Right ventricle myocardium superior (tissue), 1 donor: ENCODE measurements at regions not wholly inside any gene's neighbourhood (a gene's known extent, or its start where the extent isn't known, plus 50 kb on each side); places are given as distances from the start of the nearest gene placed in this dataset.
A peak's percentile ranks its signal among the peaks of the same experiment; 100 is the strongest.
"Not testable (repeated sequence)": the region's sequence is repeated elsewhere in the genome, so short reads cannot be mapped to it uniquely, and the experiment has no call there.

Experiments used
- ATAC-seq: fragments of 200-7000 bp; cut with Tn5 transposase; one replicate; pipeline ENCODE4 v1.9.1; 2020; ENCODE audit warnings: mild to moderate bottlenecking; ENCODE audit not compliant: poor library complexity
- DNase-seq: peaks from one replicate; pipeline ENCODE4 v3.0.0-alpha.2; 2020
- intact Hi-C: fragments of 100-400 bp; cut with DNase I; formaldehyde crosslinking; loops from one replicate; pipeline ENCODE4 v1.11.2; 2022
- donor health status: DM: no; HTN: yes; CAD: no; lungs with severe emphysema.

DNA sequence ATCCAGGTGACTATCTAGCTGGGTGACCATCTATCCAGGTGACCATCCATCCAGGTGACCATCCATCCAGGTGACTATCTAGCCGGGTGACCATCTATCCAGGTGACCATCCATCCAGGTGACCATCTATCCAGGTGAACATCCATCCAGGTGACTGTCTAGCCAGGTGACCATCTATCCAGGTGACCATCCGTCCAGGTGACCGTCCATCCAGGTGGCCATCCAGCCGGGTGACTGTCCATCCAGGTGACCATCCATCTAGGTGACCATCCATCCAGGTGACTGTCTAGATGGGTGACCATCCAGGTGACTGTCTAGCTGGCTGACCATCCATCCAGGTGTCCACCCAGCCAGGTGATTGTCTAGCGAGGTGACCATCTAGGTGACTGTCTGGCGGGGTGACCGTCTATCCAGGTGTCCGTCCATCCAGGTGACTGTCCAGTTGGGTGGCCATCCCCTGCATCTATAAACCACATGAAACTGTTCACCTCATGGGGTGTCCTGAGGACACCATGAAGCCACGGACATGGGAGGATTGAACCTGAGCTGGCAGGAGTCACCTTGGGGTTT is 305.3 kb downstream of the NDUFA10 start:
- intact Hi-C loops, result no loop called here
- DNase-seq (no peak), ATAC-seq (no peak)

DNA sequence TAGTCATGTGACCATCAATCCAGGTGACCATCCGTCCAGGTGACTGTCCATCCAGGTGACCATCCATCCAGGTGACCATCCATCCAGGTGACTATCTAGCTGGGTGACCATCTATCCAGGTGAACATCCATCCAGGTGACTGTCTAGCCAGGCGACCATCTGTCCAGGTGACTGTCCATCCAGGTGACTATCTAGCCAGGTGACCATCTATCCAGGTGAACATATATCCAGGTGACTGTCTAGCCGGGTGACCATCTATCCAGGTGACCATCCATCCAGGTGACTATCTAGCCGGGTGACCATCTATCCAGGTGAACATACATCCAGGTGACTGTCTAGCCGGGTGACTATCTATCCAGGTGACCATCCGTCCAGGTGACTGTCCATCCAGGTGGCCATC is 306.2 kb downstream of the NDUFA10 start:
- ATAC-seq, DNase-seq, intact Hi-C loops: not testable (repeated sequence)

DNA sequence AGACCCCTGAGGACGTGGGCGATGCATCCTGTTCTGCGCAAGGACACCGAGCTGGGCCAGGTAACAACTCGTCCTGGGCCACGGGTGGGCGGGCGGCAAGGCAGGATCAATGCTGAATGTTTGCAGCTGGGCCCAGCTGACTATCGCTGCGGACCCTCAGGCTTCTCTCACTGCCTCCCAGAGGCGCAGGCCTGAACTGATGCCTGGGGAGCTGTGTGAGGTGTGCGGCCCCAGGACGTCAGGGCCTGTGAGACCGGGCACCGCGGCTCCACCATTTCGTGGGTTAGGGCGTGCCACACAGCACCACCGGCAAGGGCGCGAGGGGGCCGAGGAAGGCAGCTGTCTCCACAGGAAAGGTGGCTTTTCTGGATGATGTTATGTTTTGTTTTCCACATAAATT is 307.4 kb downstream of the NDUFA10 start:
- ATAC-seq, result no peak
- intact Hi-C loops, result no loop called here
- no peak for DNase-seq

DNA sequence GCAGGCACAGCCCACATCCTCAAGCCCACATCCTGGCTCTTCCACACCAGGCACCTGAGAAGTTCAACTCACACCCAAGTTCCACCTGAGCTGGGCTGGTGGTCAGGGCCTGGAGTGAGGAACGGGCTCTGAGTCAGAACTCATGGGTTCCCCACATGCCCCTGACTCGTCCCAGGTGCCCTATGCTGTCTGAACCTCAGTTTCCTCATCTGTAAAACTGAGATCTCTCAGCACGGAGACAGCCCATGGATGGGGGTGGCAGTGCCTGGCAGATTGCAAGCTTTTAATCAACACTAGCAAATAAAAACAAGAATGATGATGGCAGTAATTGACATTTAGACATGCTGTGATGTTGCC is 307.8 kb downstream of the NDUFA10 start:
- ATAC-seq (no peak), DNase-seq (no peak)
- intact Hi-C loops, result no loop called here

DNA sequence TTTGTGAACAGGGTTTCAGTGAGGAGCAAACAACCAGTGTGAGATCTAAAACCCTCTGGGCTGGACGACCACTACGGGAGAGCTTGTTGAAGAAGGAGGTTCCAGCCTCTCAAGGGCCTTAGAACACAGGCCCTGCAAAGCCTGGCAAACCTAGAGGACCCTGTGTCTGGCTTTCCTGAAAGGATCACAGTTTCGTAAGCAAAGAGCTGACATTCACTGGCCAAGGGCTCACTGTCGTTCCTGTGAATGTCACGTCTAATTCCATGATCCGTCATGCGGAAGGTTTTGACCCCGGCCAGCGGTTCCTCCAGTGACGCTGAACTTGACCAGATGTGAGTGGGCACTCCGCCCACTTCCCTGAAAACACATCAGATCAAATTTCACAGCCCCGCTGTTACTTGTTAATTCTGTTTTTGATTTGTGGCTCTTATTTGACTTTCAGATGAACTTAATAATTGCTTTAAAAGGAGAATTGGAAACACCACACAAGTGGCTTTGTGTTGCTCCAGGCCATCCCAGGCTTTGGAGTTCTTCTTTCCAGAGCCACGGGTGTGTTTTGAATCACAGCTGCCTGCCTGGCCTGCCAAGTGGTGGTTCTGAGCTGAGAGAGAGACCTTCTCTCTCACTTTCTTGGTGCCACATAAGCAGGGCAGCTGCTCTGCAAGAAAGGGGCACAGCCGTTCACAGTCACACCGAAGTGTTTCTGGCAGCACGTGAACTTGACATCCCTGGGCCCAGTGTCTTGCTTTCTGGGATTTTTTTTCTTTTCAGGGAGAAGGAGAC is 308.4 kb downstream of the NDUFA10 start:
- DNase-seq (peak; percentile 64), ATAC-seq (no peak)
- intact Hi-C loops, result no loop called here

DNA sequence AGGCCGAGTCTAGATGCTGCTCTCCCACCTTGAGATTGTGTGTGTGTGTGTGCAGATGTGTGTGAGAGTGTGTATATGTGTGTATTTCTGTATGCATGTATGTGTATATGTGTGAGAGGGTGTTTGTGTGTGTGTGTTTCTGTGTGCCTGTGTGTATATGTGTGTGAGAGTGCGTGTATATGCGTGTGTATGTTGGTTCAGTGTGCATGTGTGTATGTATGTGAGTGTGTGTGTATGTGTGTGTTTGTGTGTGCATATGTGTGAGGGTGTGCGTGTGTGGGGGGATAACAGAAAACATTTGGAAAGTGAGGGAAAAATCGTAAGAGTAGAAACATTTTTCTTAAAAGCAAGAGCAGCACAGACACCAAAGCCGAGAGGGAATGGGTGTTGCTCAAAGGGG is 309.1 kb downstream of the NDUFA10 start:
- intact Hi-C loops, result no loop called here
- DNase-seq (no peak), ATAC-seq (no peak)

DNA sequence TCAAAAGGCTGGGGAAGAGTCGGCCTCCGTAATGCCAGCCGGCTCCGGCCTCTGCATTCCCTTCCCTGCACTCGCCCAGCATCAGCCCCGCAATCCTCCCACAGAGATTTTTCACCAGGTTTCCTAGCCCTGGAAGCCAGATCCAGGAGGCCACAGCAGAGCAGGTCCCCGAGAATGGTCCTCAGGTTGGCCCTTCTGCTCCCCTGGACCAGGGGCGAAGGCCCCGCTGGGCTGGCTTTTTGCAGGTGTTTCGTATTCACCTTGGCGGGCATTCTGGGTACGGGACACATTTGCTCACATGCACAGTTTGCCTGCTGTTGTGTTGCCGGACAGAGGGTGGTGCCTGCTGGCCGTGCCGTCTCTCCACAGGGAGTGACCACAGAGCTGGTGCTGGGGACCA is 309.5 kb downstream of the NDUFA10 start:
- DNase-seq (peak; percentile 38), ATAC-seq (no peak)
- intact Hi-C loops, result no loop called here

DNA sequence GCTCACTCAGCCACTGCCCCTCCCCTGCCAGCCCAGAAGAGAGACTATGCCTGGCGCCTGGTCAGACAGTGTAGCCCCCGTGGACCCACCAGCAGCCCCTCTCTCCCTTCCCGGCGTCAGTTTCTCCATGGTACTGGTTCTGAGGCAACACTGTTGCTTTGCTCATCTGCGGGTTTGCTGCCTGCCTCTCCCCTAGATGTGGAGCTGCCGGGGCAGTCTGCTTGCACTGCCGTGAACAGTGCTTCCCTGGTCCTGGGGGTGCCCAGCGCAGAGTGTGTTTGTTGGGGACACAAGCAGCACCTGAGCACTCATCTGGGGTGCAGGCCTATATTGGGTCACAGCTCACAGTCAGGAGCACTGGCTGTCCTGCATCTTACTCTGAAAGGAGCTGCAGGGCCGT is 309.9 kb downstream of the NDUFA10 start:
- intact Hi-C loops, result no loop called here
- DNase-seq (peak; percentile 29), ATAC-seq (no peak)

DNA sequence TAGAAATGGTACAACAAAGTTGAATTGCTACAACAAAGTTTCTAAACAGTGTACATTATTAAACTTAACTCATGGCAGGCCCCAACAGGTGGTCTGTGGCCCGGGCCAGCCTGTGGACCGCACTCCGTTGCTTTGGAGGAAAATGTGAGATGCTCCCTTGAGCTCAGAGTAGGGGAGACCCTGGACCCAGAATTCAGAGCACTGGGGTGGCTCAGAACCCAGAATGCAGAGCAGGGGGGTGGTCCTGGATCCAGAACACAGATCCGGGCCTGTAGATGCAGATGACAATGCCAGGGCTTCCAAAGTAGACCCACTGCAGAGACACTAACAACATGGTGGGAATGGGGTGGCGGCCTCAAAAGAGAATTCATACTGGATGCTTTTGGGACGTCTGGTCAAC is 311.0 kb downstream of the NDUFA10 start:
- no peak for ATAC-seq
- no peak for DNase-seq
- intact Hi-C loops, result no loop called here

DNA sequence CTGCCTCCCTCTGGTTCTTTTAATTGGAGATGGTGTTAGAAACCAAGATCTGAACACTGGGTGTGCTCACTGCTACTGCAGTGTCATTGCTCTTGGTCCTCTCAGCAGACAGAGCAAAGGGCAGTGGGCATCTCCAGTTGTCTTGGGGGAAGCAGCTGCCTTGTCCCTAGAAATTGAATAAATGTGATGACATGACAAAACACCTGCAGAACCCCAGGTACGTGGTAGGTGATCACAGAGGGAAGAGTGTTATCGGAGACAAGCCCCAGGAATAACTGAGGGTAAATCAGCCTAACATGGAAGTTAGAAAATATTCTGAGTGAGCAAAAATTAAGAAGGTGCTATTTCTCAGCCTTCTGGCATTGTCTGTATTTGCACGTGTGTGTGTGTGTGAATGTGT is 311.9 kb upstream of the HDAC4 start:
- intact Hi-C loops, result no loop called here
- ATAC-seq (no peak), DNase-seq (no peak)

DNA sequence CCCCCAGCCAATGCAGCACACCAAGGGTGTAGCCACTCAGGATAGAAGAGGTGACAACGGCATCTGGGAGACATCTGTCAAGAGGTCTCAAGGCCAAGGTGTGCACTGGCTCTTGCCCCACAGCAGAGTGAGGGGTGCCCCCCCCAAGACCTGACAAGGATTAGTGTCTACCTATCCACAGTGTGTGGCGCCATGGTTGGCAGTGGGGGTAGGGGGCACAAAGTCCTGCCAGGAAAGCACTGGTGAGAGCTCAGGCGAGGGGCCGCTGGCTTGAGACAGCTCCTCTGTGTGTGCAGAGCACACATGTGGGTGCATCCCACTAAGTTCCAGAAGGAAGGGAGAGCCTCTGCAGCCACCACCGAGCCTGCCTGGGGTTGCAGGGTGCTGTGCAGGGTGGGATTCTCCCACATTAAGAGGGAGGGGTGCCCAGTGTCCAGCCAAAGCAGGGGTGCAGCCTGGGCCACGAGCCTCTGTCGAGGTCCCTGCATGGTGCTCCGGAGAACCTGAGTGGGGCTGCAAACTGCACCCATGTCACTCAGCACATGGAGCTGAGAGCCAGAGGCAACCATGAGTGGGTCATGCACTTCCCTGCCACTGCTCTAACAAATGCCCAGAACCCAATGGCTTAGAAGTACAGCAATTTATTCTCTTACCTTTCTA is 311.2 kb upstream of the HDAC4 start:
- DNase-seq (peak; percentile 22), ATAC-seq (no peak)
- intact Hi-C loops, result no loop called here

DNA sequence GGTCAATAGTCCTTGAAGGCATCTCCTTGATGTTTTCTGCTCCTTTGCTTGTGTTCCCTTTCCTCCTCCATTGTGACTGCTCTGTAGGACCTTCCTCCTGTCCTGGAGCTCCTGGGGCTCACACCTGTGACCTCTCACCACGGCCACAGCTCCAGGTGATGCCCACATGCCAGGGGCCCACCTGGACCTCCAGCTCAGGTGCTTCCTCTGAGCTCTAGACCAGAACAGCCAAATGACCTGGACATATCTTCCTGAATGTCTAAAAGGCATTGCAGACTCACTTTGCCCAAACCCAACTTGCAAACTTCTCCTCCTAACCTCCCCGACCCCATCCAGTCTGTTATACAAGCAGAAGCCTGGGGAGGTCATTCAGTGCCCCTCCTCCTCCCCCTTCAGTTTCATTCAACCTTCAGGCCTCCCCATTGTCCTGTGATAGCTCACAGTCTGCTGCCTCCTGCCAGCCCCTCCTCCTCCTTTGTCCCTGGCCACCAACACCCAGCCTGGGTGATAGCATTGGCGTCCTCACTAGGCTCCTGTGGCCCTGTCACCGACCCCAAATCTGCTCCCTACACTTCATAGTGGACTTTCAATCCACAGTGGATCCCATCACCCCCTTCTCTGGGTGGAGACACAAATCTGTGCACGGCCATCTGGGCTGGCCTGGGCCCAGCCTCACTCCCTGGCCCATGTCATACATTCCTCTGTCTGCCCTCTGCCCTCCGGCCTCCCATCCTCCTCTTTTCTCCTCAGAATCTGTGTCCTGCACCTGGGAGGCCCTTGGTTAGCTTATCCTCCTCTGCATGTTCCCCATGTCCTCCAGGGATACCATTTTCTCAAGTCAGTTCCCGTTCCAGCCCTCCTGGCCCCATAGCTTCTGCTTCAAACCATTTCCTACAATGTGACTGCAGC is 310.4 kb upstream of the HDAC4 start:
- ATAC-seq (no peak), DNase-seq (no peak)
- intact Hi-C loops, result no loop called here

DNA sequence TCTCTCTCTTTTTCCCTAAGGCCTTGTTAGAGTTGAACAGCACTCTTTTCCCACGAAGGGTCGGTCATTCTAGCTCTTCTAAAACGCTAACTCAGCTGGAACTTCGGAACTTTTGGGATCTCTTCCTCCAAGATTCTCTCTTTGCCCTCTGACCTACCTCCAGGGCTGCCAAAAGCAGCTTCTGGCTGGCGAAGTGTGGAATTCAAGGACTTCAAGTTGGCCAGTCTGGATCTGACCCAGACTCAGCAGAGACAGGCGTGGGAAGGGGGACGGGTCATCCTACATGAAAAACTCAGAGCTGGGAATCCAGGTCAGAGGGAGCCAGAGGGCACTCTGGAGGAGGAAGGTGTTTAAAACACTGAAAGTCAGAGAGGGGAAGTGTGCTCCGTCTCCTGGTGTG is 305.5 kb upstream of the HDAC4 start:
- ATAC-seq (no peak), DNase-seq (no peak)
- intact Hi-C loops, result no loop called here

DNA sequence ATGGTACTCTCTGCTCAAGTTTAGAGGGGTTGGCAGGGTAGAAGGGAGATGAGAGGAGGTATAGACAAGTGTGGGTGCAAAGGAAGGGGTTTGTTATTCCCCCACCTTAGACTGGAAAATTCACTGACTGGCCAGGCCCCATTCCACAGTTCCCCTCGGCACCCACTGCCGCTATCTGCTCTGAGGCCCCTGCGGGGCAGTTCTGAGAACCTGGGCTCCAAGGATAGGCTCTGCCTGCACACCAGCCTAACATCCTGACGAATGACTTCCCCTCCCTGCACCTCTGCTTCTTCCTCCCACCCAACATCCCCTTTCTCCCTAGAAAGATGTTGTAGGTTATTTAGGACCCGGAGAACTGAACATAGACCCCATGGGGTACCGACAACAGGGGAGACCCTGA is 303.9 kb upstream of the HDAC4 start:
- ATAC-seq (no peak), DNase-seq (no peak)
- intact Hi-C loops, result no loop called here

DNA sequence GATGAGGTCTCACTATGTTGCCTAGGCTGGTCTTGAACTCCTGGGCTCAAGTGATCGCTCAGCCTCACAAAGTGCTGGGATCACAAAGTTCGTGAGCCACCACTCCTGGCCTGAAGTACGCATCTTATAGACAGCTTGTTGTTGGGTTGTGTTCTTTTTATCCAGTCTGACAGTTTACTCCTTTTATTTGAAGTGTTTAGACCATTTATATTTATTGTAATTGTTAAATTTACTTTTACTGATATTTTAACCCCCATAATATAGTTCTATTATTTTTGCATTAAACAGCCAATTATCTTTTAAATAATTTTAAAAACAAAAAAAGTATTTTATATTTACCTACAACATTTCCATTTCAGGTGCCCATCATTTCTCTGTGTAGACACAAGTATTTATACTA is 303.0 kb upstream of the HDAC4 start:
- intact Hi-C loops, result no loop called here
- no peak for DNase-seq
- ATAC-seq, result no peak

DNA sequence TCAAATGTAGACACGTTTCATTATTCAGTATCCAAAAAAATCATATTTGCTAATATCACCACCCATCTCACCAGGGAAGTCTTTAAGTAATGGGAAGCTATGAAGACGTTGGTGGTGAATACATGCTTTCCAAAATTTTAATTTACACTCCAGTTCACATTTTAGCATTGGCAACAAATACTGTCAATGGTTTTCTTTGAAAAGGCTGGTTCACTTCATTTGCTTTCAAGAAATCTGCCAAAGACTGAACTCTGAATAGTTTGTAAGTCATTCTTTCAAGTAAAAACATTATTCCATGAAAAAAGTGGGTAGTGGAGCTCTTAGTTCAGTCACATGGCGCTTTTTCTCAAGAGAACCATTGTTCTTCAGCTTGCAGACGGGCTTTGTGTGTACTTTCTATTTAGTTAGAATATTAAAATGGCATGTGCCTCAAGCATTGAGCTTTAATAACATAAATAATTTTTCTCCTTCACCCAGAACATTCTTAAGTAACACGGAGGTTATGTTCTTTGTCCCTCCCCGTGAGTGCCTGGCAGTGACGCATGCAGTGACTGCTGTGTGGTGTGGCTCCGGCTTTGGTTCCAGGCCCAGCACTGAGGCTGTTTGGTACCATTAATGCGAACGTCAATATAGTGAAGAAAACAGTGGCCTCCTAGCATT is 300.0 kb upstream of the HDAC4 start:
- intact Hi-C loops, result no loop called here
- ATAC-seq, result no peak
- no peak for DNase-seq

DNA sequence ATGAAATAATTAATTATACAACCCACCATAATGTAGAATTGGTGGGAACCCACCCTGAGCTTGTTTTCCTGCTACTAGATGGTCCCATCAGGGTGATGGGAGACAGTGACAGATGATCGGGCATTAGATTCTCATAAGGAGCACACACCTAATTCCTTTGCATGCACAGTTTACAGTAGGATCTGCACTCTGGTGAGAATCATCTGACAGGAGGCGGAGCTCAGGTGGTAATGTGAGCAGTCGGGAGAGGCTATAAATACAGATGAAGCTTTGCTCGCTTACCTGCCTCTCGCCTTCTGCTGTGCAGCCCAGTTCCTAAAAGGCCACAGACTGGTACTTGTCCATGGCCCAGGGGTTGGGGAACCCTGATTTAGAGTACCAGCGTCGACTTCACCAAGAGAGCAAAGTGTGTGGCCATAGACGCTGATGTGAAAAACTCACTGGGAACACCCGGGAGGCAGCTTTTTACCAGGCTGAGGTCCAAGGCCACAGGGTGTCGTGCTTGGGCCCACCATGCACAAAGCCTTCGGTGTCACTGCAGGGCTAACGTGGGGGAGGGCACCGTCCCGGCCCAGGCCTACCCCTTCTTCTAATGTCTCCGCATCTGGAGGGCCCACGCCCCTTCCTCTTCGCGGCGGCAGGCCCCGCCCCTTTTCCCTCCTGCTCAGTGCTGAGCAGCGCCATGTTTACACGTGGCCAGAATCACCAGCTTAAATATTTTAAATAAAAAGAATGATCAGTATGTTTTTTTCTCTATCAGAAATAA is 296.8 kb upstream of the HDAC4 start:
- no peak for ATAC-seq
- intact Hi-C loops, result no loop called here
- no peak for DNase-seq

DNA sequence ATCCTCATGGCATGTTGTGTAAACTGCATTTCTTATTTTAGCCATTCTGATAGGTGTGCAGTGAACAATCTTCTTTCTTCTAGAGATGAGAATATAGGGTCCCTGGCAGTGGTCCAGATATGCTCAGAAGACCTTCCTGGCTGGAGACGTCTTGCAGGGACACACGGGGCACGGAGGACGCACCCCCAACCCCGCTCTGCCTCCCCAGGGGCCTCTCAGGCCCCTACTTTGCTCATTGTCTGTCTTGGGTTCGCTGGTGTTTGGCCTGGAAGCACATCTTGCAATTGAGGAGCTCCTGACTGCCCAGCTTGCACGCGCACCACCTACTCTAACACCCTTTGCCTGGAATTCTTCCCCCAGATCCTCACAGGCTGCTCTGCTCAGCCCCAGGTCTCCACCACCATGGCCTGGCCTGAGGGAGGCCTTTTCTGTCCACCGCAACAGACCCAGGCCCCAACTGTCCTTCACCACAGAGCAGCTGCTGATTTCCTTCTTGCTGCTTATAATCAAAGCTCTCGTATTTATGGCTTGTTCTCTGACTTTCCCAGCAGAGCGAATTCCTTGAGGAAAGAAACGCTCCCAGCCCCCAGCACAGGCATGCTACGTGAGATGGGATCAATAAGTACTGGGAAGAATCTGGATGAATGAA is 295.9 kb upstream of the HDAC4 start:
- ATAC-seq, result no peak
- intact Hi-C loops, result no loop called here
- DNase-seq, result no peak
